ENCODE measurements at regions not wholly inside any gene's neighbourhood (a gene's known extent, or its start where the extent isn't known, plus 50 kb on each side); places are given as distances from the start of the nearest gene placed in this dataset.
A peak's percentile ranks its signal among the peaks of the same experiment; 100 is the strongest.
"Not testable (repeated sequence)": the region's sequence is repeated elsewhere in the genome, so short reads cannot be mapped to it uniquely, and the experiment has no call there.

DNA sequence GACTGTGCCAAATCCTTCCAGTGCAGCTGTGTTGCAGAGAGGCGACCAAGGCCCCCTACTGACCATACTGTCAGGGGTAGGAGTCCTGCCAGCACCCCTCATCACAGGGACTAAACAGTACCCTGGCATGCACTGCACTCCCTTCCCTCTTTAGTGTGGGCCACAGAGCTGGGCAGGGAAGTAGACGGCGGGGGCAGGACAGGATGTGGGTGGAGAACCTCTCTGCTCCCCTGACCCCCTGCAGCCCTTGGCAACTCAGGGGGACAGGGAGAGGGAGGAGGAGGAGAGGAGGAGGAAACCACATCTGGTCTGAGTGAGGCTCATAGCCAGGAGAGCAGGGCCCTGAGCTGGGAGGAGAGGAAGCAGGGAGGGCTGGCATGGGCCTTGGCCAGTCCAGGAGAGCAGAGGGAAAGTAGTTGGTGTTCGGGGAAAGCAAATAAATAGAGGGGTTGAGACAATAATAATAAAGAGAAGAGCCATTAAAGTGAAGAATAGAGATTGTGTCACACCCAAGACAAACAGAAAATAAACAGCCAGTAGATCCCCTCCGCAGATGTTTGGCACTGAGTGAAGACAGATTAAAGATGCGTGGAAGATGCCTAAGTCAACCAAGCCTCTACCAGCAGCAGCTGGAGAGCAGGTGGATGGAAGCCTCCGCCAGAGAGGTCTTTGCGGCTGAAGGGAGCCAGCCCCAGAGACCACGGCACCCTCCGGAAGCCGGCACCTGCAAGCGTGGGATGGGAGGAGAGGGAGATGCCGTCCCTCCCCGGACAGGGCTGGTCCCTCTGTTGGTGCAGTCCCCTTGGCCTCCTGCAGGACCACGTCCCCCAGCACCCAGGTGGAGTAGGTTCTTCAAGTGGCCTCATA is 61.5 kb downstream of the RPUSD4 start:
- Histone ChIP-seq H2AFZ (ENCODE audit: low read length, unreplicated experiment) (no peak overlapping the region), H3K4me3 (ENCODE audit: low read depth, low read length) (no peak overlapping the region), H3K79me2 (ENCODE audit: control insufficient read depth, insufficient read depth, low read length, unreplicated experiment) (no peaks in the 10 kb centered on the region), H3K36me3 (ENCODE audit: insufficient read depth, low read length) (no peaks in the 10 kb centered on the region), H3K4me1 (ENCODE audit: control insufficient read depth, insufficient read depth, low read length, unreplicated experiment) (no peaks in the 10 kb centered on the region), H3K27ac (ENCODE audit: low read depth, low read length) (no peak overlapping the region), H3K27me3 (ENCODE audit: insufficient read depth, low read length) (peaks cover 15% of the 10 kb centered on the region)

DNA sequence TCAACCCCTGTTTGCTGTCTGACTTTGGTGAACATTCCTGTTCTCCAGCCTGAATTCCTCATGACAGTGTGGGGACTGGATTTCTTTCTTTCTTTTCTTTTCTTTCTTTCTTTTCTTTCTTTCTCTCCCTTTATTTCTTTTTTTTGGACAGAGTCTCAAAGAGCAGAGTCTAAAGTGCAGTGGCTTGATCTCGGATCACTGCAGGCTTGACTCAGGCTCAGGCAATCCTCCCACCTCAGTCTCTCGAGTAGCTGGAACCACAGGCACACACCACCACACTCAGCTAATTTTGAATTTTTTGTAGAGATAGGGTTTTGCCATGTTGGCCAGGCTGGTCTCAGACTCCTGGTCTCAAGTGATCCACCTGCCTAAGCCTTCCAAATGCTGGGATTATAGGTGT is 63.1 kb downstream of the RPUSD4 start:
- no peaks in the 10 kb centered on the region for H3K4me1 ChIP-seq (ENCODE audit: control insufficient read depth, insufficient read depth, low read length, unreplicated experiment)
- no peaks in the 10 kb centered on the region for H3K36me3 ChIP-seq (ENCODE audit: insufficient read depth, low read length)
- H2AFZ ChIP-seq (ENCODE audit: low read length, unreplicated experiment) = no peak overlapping the region
- no peaks in the 10 kb centered on the region for H3K79me2 ChIP-seq (ENCODE audit: control insufficient read depth, insufficient read depth, low read length, unreplicated experiment)
- peaks cover 15% of the 10 kb centered on the region for H3K27me3 ChIP-seq (ENCODE audit: insufficient read depth, low read length)
- H3K4me3 ChIP-seq (ENCODE audit: low read depth, low read length) = no peak overlapping the region
- no peak overlapping the region for H3K27ac ChIP-seq (ENCODE audit: low read depth, low read length)

DNA sequence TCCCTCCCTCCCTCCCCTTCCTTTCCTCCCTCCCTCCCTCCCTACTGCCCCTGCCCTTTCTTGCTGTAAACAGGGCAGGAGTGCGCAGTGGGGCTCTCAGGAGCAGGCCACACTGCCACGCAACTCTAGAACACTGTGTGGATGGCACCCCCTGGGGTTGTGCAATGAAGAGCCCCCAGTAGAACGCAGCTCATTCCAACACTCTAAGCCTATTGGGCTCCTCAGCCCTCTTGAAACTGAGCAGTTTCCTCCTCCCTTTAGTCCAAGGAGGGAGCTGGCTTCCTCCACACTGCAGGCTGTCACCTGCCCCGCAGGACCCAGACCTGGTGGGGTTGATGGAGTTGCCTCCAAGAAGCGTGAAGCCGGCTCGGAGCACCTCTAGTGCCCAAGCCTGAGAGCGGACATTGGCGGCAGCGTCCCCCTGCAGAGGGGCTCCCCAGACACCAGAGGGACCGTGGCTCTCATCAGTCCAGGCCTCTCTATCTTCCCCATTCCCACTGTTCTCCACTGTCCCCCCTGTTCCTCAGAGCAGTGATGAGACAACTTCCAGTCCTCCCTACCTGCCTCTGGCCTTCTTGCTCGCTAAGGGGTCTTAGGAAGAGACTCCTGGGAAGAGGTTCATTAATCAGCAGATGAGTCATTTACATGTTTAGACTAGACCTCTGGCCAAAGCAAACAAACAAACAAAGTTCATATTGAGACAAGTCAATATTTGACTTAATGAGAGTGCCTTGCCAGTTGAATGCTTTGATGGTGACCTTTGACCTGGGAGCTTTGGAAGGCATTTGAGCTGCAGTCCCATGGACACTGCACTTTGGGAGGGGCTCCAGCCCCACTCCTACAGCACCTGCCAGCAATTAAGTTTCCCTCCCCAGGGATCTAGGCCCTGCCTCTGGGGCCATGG is 64.0 kb downstream of the RPUSD4 start:
- H3K27me3 ChIP-seq (ENCODE audit: insufficient read depth, low read length) = peaks cover 15% of the 10 kb centered on the region
- H3K4me1 ChIP-seq (ENCODE audit: control insufficient read depth, insufficient read depth, low read length, unreplicated experiment) = no peaks in the 10 kb centered on the region
- no peaks in the 10 kb centered on the region for H3K36me3 ChIP-seq (ENCODE audit: insufficient read depth, low read length)
- H3K79me2 ChIP-seq (ENCODE audit: control insufficient read depth, insufficient read depth, low read length, unreplicated experiment) = no peaks in the 10 kb centered on the region
- H3K27ac ChIP-seq (ENCODE audit: low read depth, low read length) = no peak overlapping the region
- H3K4me3 ChIP-seq (ENCODE audit: low read depth, low read length) = no peak overlapping the region
- no peak overlapping the region for H2AFZ ChIP-seq (ENCODE audit: low read length, unreplicated experiment)

DNA sequence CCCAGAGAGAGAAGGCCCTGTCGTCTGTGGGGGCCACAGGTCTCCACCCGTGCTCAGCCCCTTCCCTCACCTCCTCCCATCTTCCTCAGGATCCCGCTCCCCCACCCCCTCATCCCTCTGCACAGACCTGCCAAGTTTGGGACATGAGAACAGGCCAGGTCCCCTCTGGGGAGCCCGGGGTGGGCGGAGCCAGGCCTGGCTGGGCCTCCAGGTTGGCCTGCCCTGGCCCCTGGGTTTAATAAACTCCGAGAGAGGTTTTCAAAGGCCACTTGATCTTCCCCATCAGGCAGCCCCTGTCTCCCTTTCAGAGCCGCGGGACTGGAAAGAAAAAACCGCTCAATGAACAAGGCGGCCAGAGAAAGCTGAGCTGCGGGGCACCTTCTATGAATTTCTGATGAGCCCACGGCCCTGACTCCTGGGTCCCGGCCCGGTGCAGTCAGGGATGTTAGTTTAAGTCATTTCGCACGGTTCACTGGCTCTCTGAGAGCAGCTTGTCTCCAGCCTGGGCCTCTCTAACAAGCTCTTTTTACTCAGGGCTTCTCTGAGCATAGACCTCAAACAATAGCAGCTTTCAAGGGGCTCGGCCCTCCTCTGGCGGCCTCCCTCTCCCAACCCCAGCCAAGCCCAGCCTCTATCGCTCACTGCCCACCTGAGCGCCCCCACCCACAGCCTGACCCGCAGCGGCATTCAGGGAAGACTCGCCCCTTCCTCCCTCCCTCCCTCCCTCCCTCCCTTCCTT is 64.8 kb downstream of the RPUSD4 start:
- H2AFZ ChIP-seq (ENCODE audit: low read length, unreplicated experiment) = no peak overlapping the region
- no peak overlapping the region for H3K27ac ChIP-seq (ENCODE audit: low read depth, low read length)
- peaks cover 6% of the 10 kb centered on the region for H3K27me3 ChIP-seq (ENCODE audit: insufficient read depth, low read length)
- no peaks in the 10 kb centered on the region for H3K4me1 ChIP-seq (ENCODE audit: control insufficient read depth, insufficient read depth, low read length, unreplicated experiment)
- H3K36me3 ChIP-seq (ENCODE audit: insufficient read depth, low read length) = no peaks in the 10 kb centered on the region
- no peak overlapping the region for H3K4me3 ChIP-seq (ENCODE audit: low read depth, low read length)
- no peaks in the 10 kb centered on the region for H3K79me2 ChIP-seq (ENCODE audit: control insufficient read depth, insufficient read depth, low read length, unreplicated experiment)

DNA sequence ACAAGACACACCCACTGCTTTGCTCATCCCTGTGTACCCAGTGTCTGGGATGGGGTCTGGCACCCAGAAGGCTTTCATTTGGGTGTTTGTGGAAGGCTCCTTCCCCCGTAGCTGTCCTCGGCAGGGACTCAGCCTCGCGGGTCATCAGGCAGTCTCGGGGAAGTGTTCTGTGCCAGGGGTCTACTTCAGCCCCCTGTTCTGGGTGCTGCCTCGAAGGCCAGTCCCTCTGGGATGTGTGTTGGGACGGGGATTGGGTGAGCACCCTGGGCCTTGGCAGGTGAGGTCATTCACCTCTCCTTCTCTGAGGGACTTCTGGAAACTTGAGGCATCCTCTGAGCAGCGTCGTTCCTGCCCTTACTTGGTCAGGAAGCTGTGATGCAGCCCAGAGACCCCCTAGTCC is 65.5 kb downstream of the RPUSD4 start:
- Histone ChIP-seq H3K36me3 (ENCODE audit: insufficient read depth, low read length) (no peaks in the 10 kb centered on the region), H3K4me1 (ENCODE audit: control insufficient read depth, insufficient read depth, low read length, unreplicated experiment) (peaks cover 4% of the 10 kb centered on the region), H2AFZ (ENCODE audit: low read length, unreplicated experiment) (no peak overlapping the region), H3K79me2 (ENCODE audit: control insufficient read depth, insufficient read depth, low read length, unreplicated experiment) (no peaks in the 10 kb centered on the region), H3K27ac (ENCODE audit: low read depth, low read length) (no peak overlapping the region), H3K27me3 (ENCODE audit: insufficient read depth, low read length) (peaks cover 6% of the 10 kb centered on the region), H3K4me3 (ENCODE audit: low read depth, low read length) (no peak overlapping the region)

DNA sequence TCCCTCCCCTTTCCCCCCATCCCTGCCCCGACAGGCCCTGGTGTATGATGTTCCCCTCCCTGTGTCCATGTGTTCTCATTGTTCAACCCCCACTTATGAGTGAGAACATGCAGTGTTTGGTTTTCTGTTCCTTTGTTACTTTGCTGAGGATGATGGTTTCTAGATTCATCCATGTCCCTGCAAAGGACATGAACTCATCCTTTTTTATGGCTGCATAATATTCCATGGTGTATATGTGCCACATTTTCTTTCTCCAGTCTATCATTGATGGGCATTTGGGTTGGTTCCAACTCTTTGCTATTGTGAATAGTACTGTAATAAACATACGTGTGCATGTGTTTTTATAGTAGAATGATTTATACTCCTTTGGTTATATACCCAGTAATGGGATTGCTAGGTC is 68.0 kb downstream of the RPUSD4 start:
- peaks cover 29% of the 10 kb centered on the region for H3K27me3 ChIP-seq (ENCODE audit: insufficient read depth, low read length)
- not testable (repeated sequence) for H3K79me2 ChIP-seq (ENCODE audit: control insufficient read depth, insufficient read depth, low read length, unreplicated experiment); H2AFZ ChIP-seq (ENCODE audit: low read length, unreplicated experiment); H3K36me3 ChIP-seq (ENCODE audit: insufficient read depth, low read length); H3K27ac ChIP-seq (ENCODE audit: low read depth, low read length); H3K4me3 ChIP-seq (ENCODE audit: low read depth, low read length)
- peaks cover 24% of the 10 kb centered on the region for H3K4me1 ChIP-seq (ENCODE audit: control insufficient read depth, insufficient read depth, low read length, unreplicated experiment)

- peaks cover 44% of the 10 kb centered on the region for H3K27me3 ChIP-seq (ENCODE audit: insufficient read depth, low read length)
- no peaks in the 10 kb centered on the region for H3K79me2 ChIP-seq (ENCODE audit: control insufficient read depth, insufficient read depth, low read length, unreplicated experiment)
- no peak overlapping the region for H3K27ac ChIP-seq (ENCODE audit: low read depth, low read length)
- no peak overlapping the region for H2AFZ ChIP-seq (ENCODE audit: low read length, unreplicated experiment)
- no peaks in the 10 kb centered on the region for H3K36me3 ChIP-seq (ENCODE audit: insufficient read depth, low read length)
- peak overlapping the region; percentile 47; the same call in 1 of the 2 replicates for H3K4me3 ChIP-seq (ENCODE audit: low read depth, low read length)
- H3K4me1 ChIP-seq (ENCODE audit: control insufficient read depth, insufficient read depth, low read length, unreplicated experiment) = peaks cover 24% of the 10 kb centered on the region
Observed at GRCh38 chr11:126140926-126141280, 70.5 kb downstream of the RPUSD4 start.

DNA sequence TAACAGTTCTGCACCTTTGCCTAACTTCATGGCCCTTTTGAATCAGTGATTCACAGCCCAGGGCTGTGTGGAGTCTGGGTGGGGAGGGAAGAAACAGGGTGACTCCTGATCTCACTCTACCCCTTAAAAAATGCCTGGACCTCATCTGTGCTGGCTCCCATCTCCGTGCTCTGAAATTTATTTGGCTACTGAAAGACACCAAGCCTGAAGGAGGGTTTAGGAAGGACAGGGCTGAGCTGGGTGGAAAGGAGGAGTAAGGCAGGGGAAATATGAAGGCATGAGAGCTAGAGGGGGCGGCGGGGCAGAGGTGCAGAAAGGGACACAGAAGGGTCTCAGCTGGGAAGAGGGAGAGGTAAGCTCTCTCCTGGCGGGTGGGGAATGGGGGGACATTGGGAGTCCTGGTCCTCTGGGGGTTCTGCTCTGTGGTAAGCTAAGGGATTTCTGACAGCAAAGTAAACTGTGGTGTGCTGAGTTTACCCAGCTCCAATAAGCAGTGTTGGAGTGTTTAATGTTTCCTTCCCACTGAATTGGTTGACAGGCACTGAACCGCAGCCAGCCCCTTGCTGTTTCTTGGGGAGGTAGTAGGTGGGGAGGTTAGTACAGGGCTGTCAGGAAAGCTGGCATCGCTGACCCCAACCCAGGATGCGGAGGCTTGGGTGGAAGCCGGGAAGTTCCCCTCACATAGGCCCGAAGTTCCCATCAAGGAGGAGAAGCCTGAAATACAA is 71.1 kb downstream of the RPUSD4 start:
- Histone ChIP-seq H2AFZ (ENCODE audit: low read length, unreplicated experiment) (no peak overlapping the region), H3K27ac (ENCODE audit: low read depth, low read length) (no peak overlapping the region), H3K27me3 (ENCODE audit: insufficient read depth, low read length) (peaks cover 44% of the 10 kb centered on the region), H3K79me2 (ENCODE audit: control insufficient read depth, insufficient read depth, low read length, unreplicated experiment) (no peaks in the 10 kb centered on the region), H3K4me1 (ENCODE audit: control insufficient read depth, insufficient read depth, low read length, unreplicated experiment) (peaks cover 24% of the 10 kb centered on the region), H3K4me3 (ENCODE audit: low read depth, low read length) (peak overlapping the region; percentile 47; the same call in 1 of the 2 replicates), H3K36me3 (ENCODE audit: insufficient read depth, low read length) (no peaks in the 10 kb centered on the region)

GRCh38 chr11:126139111-126140091 is 72.0 kb downstream of the RPUSD4 start:
- Histone ChIP-seq H3K4me3 (ENCODE audit: low read depth, low read length) (no peak overlapping the region), H3K36me3 (ENCODE audit: insufficient read depth, low read length) (no peaks in the 10 kb centered on the region), H3K79me2 (ENCODE audit: control insufficient read depth, insufficient read depth, low read length, unreplicated experiment) (no peaks in the 10 kb centered on the region), H3K4me1 (ENCODE audit: control insufficient read depth, insufficient read depth, low read length, unreplicated experiment) (peaks cover 24% of the 10 kb centered on the region), H3K27me3 (ENCODE audit: insufficient read depth, low read length) (peaks cover 44% of the 10 kb centered on the region), H3K27ac (ENCODE audit: low read depth, low read length) (no peak overlapping the region), H2AFZ (ENCODE audit: low read length, unreplicated experiment) (no peak overlapping the region)
